ENCODE measurements at regions not wholly inside any gene's neighbourhood (a gene's known extent, or its start where the extent isn't known, plus 50 kb on each side); places are given as distances from the start of the nearest gene placed in this dataset.

DNA sequence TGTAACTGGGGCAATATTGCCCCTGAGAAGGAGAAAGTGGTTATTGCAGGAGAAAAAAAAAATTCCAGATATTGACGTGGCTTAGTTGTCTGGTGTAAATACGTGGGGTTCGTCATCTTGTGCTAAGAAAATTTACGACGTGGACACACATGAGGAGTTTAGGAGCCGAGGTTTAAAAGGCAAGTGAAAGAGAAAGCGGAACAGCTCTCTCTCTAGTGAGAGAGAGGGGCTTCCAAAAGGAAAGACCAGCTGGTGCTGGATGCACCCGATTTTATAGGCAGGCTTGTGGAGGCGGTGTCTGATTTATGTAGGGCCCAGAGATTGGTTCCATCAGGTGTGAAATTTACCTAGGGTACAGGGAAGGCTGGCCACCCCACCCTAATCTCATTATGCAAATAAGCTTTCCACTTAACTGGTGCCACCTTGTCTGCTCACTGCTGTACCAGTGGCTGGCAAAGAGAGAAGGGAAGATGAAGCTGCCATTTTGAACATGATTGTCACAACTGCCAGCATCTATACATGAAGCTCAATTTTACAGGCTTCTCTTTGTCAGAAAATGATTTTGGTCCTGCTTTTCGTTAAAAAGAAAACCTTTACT, 845.1 kb downstream of the DACH1 start:
- TF ChIP-seq CTCF (IDR thresholded peaks at IDR 0.05) = no peak
- Histone ChIP-seq H3K79me2 (no peaks in the 10 kb centered on the region), H3K9me3 (ENCODE audit: control insufficient read depth, low read length) (no peaks in the 10 kb centered on the region), H3K27me3 (ENCODE audit: control insufficient read depth, insufficient read depth, low read length) (no peaks in the 10 kb centered on the region), H3K36me3 (ENCODE audit: control insufficient read depth, insufficient read depth, low read length) (no peaks in the 10 kb centered on the region), H3K27ac (no peak overlapping the region), H2AFZ (no peak overlapping the region), H3K4me3 (ENCODE audit: low read depth, low read length) (no peak overlapping the region), H3K4me2 (ENCODE audit: low read length) (no peak overlapping the region), H3K4me1 (no peaks in the 10 kb centered on the region), H3K9ac (no peak overlapping the region)

- H3K4me3 ChIP-seq (ENCODE audit: low read depth, low read length) = no peak overlapping the region
- no peaks in the 10 kb centered on the region for H3K79me2 ChIP-seq
- no peaks in the 10 kb centered on the region for H3K4me1 ChIP-seq
- no peak overlapping the region for H3K4me2 ChIP-seq (ENCODE audit: low read length)
- H3K9ac ChIP-seq = no peak overlapping the region
- H2AFZ ChIP-seq = no peak overlapping the region
- no peaks in the 10 kb centered on the region for H3K36me3 ChIP-seq (ENCODE audit: control insufficient read depth, insufficient read depth, low read length)
- H3K9me3 ChIP-seq (ENCODE audit: control insufficient read depth, low read length) = no peaks in the 10 kb centered on the region
- no peaks in the 10 kb centered on the region for H3K27me3 ChIP-seq (ENCODE audit: control insufficient read depth, insufficient read depth, low read length)
- H3K27ac ChIP-seq = no peak overlapping the region
- TF ChIP-seq CTCF (IDR thresholded peaks at IDR 0.05) = no peak
Observed at GRCh38 chr13:71018995-71019394, 848.0 kb downstream of the DACH1 start.

GRCh38 chr13:71018544-71018943, 848.5 kb downstream of the DACH1 start:
- TF ChIP-seq CTCF (IDR thresholded peaks at IDR 0.05) = no peak
- no peak overlapping the region for H3K4me3 ChIP-seq (ENCODE audit: low read depth, low read length)
- no peaks in the 10 kb centered on the region for H3K4me1 ChIP-seq
- no peak overlapping the region for H3K27ac ChIP-seq
- H3K9me3 ChIP-seq (ENCODE audit: control insufficient read depth, low read length) = no peaks in the 10 kb centered on the region
- H3K36me3 ChIP-seq (ENCODE audit: control insufficient read depth, insufficient read depth, low read length) = no peaks in the 10 kb centered on the region
- H3K9ac ChIP-seq = no peak overlapping the region
- H3K4me2 ChIP-seq (ENCODE audit: low read length) = no peak overlapping the region
- H3K27me3 ChIP-seq (ENCODE audit: control insufficient read depth, insufficient read depth, low read length) = no peaks in the 10 kb centered on the region
- H3K79me2 ChIP-seq = no peaks in the 10 kb centered on the region
- H2AFZ ChIP-seq = no peak overlapping the region

GRCh38 chr13:71017607-71018006, 849.4 kb downstream of the DACH1 start:
- no peaks in the 10 kb centered on the region for H3K9me3 ChIP-seq (ENCODE audit: control insufficient read depth, low read length)
- TF ChIP-seq CTCF (IDR thresholded peaks at IDR 0.05) = no peak

DNA sequence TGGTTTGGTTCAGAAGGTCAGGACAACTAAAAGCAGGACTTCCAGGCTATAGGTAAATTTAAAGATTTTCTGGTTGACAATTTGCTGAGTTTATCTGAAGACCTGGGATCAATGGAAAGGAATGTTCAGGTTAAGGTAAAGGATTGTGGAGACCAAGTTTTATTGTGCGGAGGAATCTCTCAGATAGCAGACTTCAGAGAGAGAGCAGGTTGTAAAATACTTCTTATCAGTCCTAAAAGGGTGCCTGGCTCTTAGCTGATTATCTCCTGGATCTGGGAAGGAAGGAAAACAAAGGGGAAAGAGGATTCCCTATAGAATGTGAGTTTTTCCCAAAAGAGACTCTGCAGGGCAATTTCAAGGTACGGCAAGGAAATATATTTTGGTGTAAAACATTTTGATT, 851.5 kb downstream of the DACH1 start:
- Histone ChIP-seq H3K9me3 (ENCODE audit: control insufficient read depth, low read length) (no peaks in the 10 kb centered on the region), H3K36me3 (ENCODE audit: control insufficient read depth, insufficient read depth, low read length) (no peaks in the 10 kb centered on the region), H3K9ac (no peak overlapping the region), H3K4me1 (no peaks in the 10 kb centered on the region), H3K4me3 (ENCODE audit: low read depth, low read length) (no peak overlapping the region), H3K27ac (no peak overlapping the region), H3K4me2 (ENCODE audit: low read length) (no peak overlapping the region), H3K79me2 (no peaks in the 10 kb centered on the region), H3K27me3 (ENCODE audit: control insufficient read depth, insufficient read depth, low read length) (no peaks in the 10 kb centered on the region), H2AFZ (no peak overlapping the region)
- no peak for TF ChIP-seq CTCF (IDR thresholded peaks at IDR 0.05)

More at GRCh38 chr13:71017607-71018006, 849.4 kb downstream of the DACH1 start:
- Histone ChIP-seq H3K9ac (no peak overlapping the region), H3K4me1 (no peaks in the 10 kb centered on the region), H3K4me3 (ENCODE audit: low read depth, low read length) (no peak overlapping the region), H3K27me3 (ENCODE audit: control insufficient read depth, insufficient read depth, low read length) (no peaks in the 10 kb centered on the region), H2AFZ (no peak overlapping the region), H3K79me2 (no peaks in the 10 kb centered on the region), H3K36me3 (ENCODE audit: control insufficient read depth, insufficient read depth, low read length) (no peaks in the 10 kb centered on the region), H3K4me2 (ENCODE audit: low read length) (no peak overlapping the region), H3K27ac (no peak overlapping the region)

All from parathyroid adenoma (tissue), 2 donors.